ENCODE measurements at regions not wholly inside any gene's neighbourhood (a gene's known extent, or its start where the extent isn't known, plus 50 kb on each side); places are given as distances from the start of the nearest gene placed in this dataset.
A peak's percentile ranks its signal among the peaks of the same experiment; 100 is the strongest.

- TF ChIP-seq RERE (CRISPR knock-in tag; IDR thresholded peaks at IDR 0.05; ENCODE audit: low read depth), result peak; percentile 44; the same call in 1 of the 2 replicates
- TF ChIP-seq MXI1 (IDR thresholded peaks at IDR 0.05; ENCODE audit: borderline replicate concordance, low read depth, low read length), result no peak
- TF ChIP-seq ZNF605 (CRISPR knock-in tag; IDR thresholded peaks at IDR 0.05), result 0 out of 2 replicates have a peak, but pooled peaks have one; percentile 41
- no peak for TF ChIP-seq ZNF776 (CRISPR knock-in tag; IDR thresholded peaks at IDR 0.05)
- no peak for TF ChIP-seq ZNF724P (CRISPR knock-in tag; IDR thresholded peaks at IDR 0.05; ENCODE audit: borderline replicate concordance)
- TF ChIP-seq MBD4 (IDR thresholded peaks at IDR 0.05; ENCODE audit: borderline replicate concordance, low read length), result no peak
- no peak for TF ChIP-seq ZSCAN9 (CRISPR knock-in tag; IDR thresholded peaks at IDR 0.05; ENCODE audit: borderline replicate concordance)
- TF ChIP-seq ZNF33A (CRISPR knock-in tag; IDR thresholded peaks at IDR 0.05; ENCODE audit: borderline replicate concordance), result no peak
- no peak for TF ChIP-seq FOXK2 (IDR thresholded peaks at IDR 0.05)
- TF ChIP-seq KLF9 (CRISPR knock-in tag; IDR thresholded peaks at IDR 0.05; ENCODE audit: low read depth), result no peak
- TF ChIP-seq ESRRA (CRISPR knock-in tag; IDR thresholded peaks at IDR 0.05; ENCODE audit: low read depth), result no peak
- TF ChIP-seq LBX2 (CRISPR knock-in tag; IDR thresholded peaks at IDR 0.05; ENCODE audit: borderline replicate concordance), result no peak
- no peak for TF ChIP-seq HNRNPLL (IDR thresholded peaks at IDR 0.05; ENCODE audit: low read depth, low read length, poor library complexity, severe bottlenecking)
- TF ChIP-seq ZNF562 (CRISPR knock-in tag; IDR thresholded peaks at IDR 0.05; ENCODE audit: borderline replicate concordance), result no peak
- TF ChIP-seq MTA1 (CRISPR knock-in tag; IDR thresholded peaks at IDR 0.05; ENCODE audit: borderline replicate concordance), result no peak
- no peak for TF ChIP-seq DZIP1 (CRISPR knock-in tag; IDR thresholded peaks at IDR 0.05)
- peak; percentile 49 for TF ChIP-seq ASH2L (IDR thresholded peaks at IDR 0.05; ENCODE audit: insufficient read length, low read depth, low read length)
- TF ChIP-seq, protein P1, sequence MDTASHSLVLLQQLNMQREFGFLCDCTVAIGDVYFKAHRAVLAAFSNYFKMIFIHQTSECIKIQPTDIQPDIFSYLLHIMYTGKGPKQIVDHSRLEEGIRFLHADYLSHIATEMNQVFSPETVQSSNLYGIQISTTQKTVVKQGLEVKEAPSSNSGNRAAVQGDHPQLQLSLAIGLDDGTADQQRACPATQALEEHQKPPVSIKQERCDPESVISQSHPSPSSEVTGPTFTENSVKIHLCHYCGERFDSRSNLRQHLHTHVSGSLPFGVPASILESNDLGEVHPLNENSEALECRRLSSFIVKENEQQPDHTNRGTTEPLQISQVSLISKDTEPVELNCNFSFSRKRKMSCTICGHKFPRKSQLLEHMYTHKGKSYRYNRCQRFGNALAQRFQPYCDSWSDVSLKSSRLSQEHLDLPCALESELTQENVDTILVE (CRISPR knock-in tag; IDR thresholded peaks at IDR 0.05), result 0 out of 2 replicates have a peak, but pooled peaks have one; percentile 21
- TF ChIP-seq NAIF1 (CRISPR knock-in tag; IDR thresholded peaks at IDR 0.05; ENCODE audit: borderline replicate concordance), result no peak
- TF ChIP-seq ZIK1 (CRISPR knock-in tag; IDR thresholded peaks at IDR 0.05; ENCODE audit: borderline replicate concordance, low read depth), result no peak
Measured at GRCh38 chr3:177345049-177345972, 148.0 kb upstream of the TBL1XR1 start (continued).
